ENCODE measurements at regions not wholly inside any gene's neighbourhood (a gene's known extent, or its start where the extent isn't known, plus 50 kb on each side); places are given as distances from the start of the nearest gene placed in this dataset.

GRCh38 chr5:155507363-155507762, 493.8 kb downstream of the KIF4B start:
- no peak for ATAC-seq (ENCODE audit: insufficient read depth, low read depth)
- Histone ChIP-seq H3K27ac (ENCODE audit: low read length) (no peak overlapping the region), H3K4me2 (ENCODE audit: insufficient read depth, low read length) (no peak overlapping the region), H2AFZ (ENCODE audit: low read depth, low read length) (no peak overlapping the region), H3K4me3 (ENCODE audit: low read depth in 1 of 2, low read length in 2 of 2) (no peak overlapping the region), H3K4me1 (ENCODE audit: insufficient read depth, low read length) (no peaks in the 10 kb centered on the region), H3K9me3 (ENCODE audit: insufficient read depth, low read length, severe bottlenecking) (no peaks in the 10 kb centered on the region), H3K36me3 (ENCODE audit: insufficient read depth, low read length) (no peaks in the 10 kb centered on the region), H3K9ac (ENCODE audit: low read depth, low read length) (no peak overlapping the region), H3K79me2 (ENCODE audit: insufficient read depth, low read length) (no peaks in the 10 kb centered on the region), H4K20me1 (ENCODE audit: insufficient read depth, low read length) (no peaks in the 10 kb centered on the region), H3K27me3 (ENCODE audit: insufficient read depth, low read length, poor library complexity) (no peaks in the 10 kb centered on the region)
- TF ChIP-seq EZH2 (IDR thresholded peaks at IDR 0.05; ENCODE audit: borderline replicate concordance, low read depth, low read length, severe bottlenecking), result no peak
- TF ChIP-seq, protein P1, sequence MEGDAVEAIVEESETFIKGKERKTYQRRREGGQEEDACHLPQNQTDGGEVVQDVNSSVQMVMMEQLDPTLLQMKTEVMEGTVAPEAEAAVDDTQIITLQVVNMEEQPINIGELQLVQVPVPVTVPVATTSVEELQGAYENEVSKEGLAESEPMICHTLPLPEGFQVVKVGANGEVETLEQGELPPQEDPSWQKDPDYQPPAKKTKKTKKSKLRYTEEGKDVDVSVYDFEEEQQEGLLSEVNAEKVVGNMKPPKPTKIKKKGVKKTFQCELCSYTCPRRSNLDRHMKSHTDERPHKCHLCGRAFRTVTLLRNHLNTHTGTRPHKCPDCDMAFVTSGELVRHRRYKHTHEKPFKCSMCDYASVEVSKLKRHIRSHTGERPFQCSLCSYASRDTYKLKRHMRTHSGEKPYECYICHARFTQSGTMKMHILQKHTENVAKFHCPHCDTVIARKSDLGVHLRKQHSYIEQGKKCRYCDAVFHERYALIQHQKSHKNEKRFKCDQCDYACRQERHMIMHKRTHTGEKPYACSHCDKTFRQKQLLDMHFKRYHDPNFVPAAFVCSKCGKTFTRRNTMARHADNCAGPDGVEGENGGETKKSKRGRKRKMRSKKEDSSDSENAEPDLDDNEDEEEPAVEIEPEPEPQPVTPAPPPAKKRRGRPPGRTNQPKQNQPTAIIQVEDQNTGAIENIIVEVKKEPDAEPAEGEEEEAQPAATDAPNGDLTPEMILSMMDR (IDR thresholded peaks at IDR 0.05; ENCODE audit: borderline replicate concordance, extremely low read depth, low read length, poor library complexity, severe bottlenecking), result no peak
- DNase-seq, result no peak

- TF ChIP-seq, protein P1 (IDR thresholded peaks at IDR 0.05; ENCODE audit: borderline replicate concordance, extremely low read depth, low read length, poor library complexity, severe bottlenecking), result no peak
- no peak for TF ChIP-seq EZH2 (IDR thresholded peaks at IDR 0.05; ENCODE audit: borderline replicate concordance, low read depth, low read length, severe bottlenecking)
- H3K9me3 ChIP-seq (ENCODE audit: insufficient read depth, low read length, severe bottlenecking), result no peaks in the 10 kb centered on the region
- ATAC-seq (ENCODE audit: insufficient read depth, low read depth) (no peak), DNase-seq (no peak)
- no peaks in the 10 kb centered on the region for H3K36me3 ChIP-seq (ENCODE audit: insufficient read depth, low read length)
- H3K27me3 ChIP-seq (ENCODE audit: insufficient read depth, low read length, poor library complexity), result no peaks in the 10 kb centered on the region
- no peak overlapping the region for H3K4me2 ChIP-seq (ENCODE audit: insufficient read depth, low read length)
- no peak overlapping the region for H3K4me3 ChIP-seq (ENCODE audit: low read depth in 1 of 2, low read length in 2 of 2)
- H3K27ac ChIP-seq (ENCODE audit: low read length), result no peak overlapping the region
- no peaks in the 10 kb centered on the region for H4K20me1 ChIP-seq (ENCODE audit: insufficient read depth, low read length)
- H3K9ac ChIP-seq (ENCODE audit: low read depth, low read length), result no peak overlapping the region
- no peaks in the 10 kb centered on the region for H3K4me1 ChIP-seq (ENCODE audit: insufficient read depth, low read length)
- H2AFZ ChIP-seq (ENCODE audit: low read depth, low read length), result no peak overlapping the region
- no peaks in the 10 kb centered on the region for H3K79me2 ChIP-seq (ENCODE audit: insufficient read depth, low read length)
Observed at GRCh38 chr5:155508673-155509072, 495.1 kb downstream of the KIF4B start.

- Histone ChIP-seq H3K36me3 (ENCODE audit: insufficient read depth, low read length) (no peaks in the 10 kb centered on the region), H3K9me3 (ENCODE audit: insufficient read depth, low read length, severe bottlenecking) (no peaks in the 10 kb centered on the region), H3K27me3 (ENCODE audit: insufficient read depth, low read length, poor library complexity) (no peaks in the 10 kb centered on the region), H3K4me3 (ENCODE audit: low read depth in 1 of 2, low read length in 2 of 2) (no peak overlapping the region), H3K27ac (ENCODE audit: low read length) (no peak overlapping the region), H4K20me1 (ENCODE audit: insufficient read depth, low read length) (no peaks in the 10 kb centered on the region), H3K4me2 (ENCODE audit: insufficient read depth, low read length) (no peak overlapping the region), H3K79me2 (ENCODE audit: insufficient read depth, low read length) (no peaks in the 10 kb centered on the region), H3K9ac (ENCODE audit: low read depth, low read length) (no peak overlapping the region), H3K4me1 (ENCODE audit: insufficient read depth, low read length) (no peaks in the 10 kb centered on the region), H2AFZ (ENCODE audit: low read depth, low read length) (no peak overlapping the region)
- ATAC-seq (ENCODE audit: insufficient read depth, low read depth), result no peak
- no peak for TF ChIP-seq EZH2 (IDR thresholded peaks at IDR 0.05; ENCODE audit: borderline replicate concordance, low read depth, low read length, severe bottlenecking)
- TF ChIP-seq, protein P1 (IDR thresholded peaks at IDR 0.05; ENCODE audit: borderline replicate concordance, extremely low read depth, low read length, poor library complexity, severe bottlenecking), result no peak
- DNase-seq, result no peak
Observed at GRCh38 chr5:155512329-155512728, 498.8 kb downstream of the KIF4B start.

- H3K9me3 ChIP-seq (ENCODE audit: insufficient read depth, low read length, severe bottlenecking), result no peaks in the 10 kb centered on the region
- DNase-seq, result no peak
- no peak overlapping the region for H3K4me2 ChIP-seq (ENCODE audit: insufficient read depth, low read length)
- H3K36me3 ChIP-seq (ENCODE audit: insufficient read depth, low read length), result no peaks in the 10 kb centered on the region
- H3K27me3 ChIP-seq (ENCODE audit: insufficient read depth, low read length, poor library complexity), result no peaks in the 10 kb centered on the region
- no peak for ATAC-seq (ENCODE audit: insufficient read depth, low read depth)
- no peaks in the 10 kb centered on the region for H3K79me2 ChIP-seq (ENCODE audit: insufficient read depth, low read length)
- no peak overlapping the region for H2AFZ ChIP-seq (ENCODE audit: low read depth, low read length)
- no peaks in the 10 kb centered on the region for H3K4me1 ChIP-seq (ENCODE audit: insufficient read depth, low read length)
- H4K20me1 ChIP-seq (ENCODE audit: insufficient read depth, low read length), result no peaks in the 10 kb centered on the region
- no peak overlapping the region for H3K9ac ChIP-seq (ENCODE audit: low read depth, low read length)
- H3K27ac ChIP-seq (ENCODE audit: low read length), result no peak overlapping the region
- H3K4me3 ChIP-seq (ENCODE audit: low read depth in 1 of 2, low read length in 2 of 2), result no peak overlapping the region
- TF ChIP-seq EZH2 (IDR thresholded peaks at IDR 0.05; ENCODE audit: borderline replicate concordance, low read depth, low read length, severe bottlenecking), result no peak
- TF ChIP-seq, protein P1 (IDR thresholded peaks at IDR 0.05; ENCODE audit: borderline replicate concordance, extremely low read depth, low read length, poor library complexity, severe bottlenecking), result no peak
Observed at GRCh38 chr5:155514105-155514563, 500.6 kb downstream of the KIF4B start.

Data from DND-41 (cell line).